ENCODE measurements at regions not wholly inside any gene's neighbourhood (a gene's known extent, or its start where the extent isn't known, plus 50 kb on each side); places are given as distances from the start of the nearest gene placed in this dataset.

- H3K27ac Mint-ChIP-seq = no peak overlapping the region
- no peaks in the 10 kb centered on the region for H3K9me3 Mint-ChIP-seq
- H3K4me3 Mint-ChIP-seq = no peak overlapping the region
- no peak for TF ChIP-seq CTCF (conservative IDR thresholded peaks at IDR 0.05)
- H3K27me3 Mint-ChIP-seq = no peaks in the 10 kb centered on the region
- no peak for DNase-seq (ENCODE audit: extremely low spot score, unreplicated experiment)
- no peaks in the 10 kb centered on the region for H3K4me1 Mint-ChIP-seq (ENCODE audit: unreplicated experiment)
- no peaks in the 10 kb centered on the region for H3K36me3 Mint-ChIP-seq
Measured at GRCh38 chr4:175961604-175962003, 104.0 kb upstream of the WDR17 start.

DNA sequence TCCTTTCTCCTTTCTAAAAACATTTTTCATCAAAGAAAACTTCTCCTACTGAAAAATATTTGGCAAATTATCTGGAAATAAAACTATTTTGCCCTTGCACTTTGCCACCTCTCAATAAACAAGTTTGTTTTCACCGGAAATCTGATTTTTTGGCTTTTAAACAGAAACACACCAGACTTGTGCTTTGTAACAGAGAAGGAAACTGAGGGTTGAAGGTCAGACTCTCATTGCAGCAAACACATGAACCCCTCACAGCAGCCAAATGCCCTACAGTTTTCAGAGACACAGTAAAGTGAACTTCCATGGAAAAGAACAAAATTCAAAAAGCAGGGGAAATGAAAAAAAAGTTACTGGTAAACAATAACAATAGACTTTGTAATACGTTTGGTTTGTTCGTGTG, 95.6 kb upstream of the WDR17 start:
- no peak for TF ChIP-seq CTCF (conservative IDR thresholded peaks at IDR 0.05)
- Mint-ChIP-seq H3K4me3 (no peak overlapping the region), H3K27ac (no peak overlapping the region), H3K9me3 (no peaks in the 10 kb centered on the region), H3K27me3 (peaks cover 2% of the 10 kb centered on the region), H3K36me3 (no peaks in the 10 kb centered on the region), H3K4me1 (ENCODE audit: unreplicated experiment) (no peaks in the 10 kb centered on the region)
- DNase-seq (ENCODE audit: extremely low spot score, unreplicated experiment) = no peak

DNA sequence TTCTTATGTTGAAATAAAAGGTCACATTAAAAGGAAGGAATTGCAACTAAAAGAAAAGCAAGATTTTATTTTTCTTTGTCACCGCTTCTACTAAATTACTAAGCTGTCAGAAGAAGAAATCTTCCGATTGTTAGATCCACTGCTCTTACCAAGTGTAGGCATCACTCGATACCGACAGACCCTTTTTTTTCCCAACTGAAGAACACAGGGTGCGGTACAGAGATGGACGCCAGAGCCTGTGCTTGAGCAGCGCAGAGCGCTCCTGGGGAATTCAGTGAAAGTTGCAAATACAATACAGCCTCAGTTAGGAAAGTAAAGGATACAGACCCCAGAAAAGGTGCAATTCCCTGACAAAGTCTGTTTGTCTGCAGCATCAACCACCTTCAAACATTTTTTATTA, 94.9 kb upstream of the WDR17 start:
- no peak for TF ChIP-seq CTCF (conservative IDR thresholded peaks at IDR 0.05)
- Mint-ChIP-seq H3K27me3 (peaks cover 2% of the 10 kb centered on the region), H3K4me1 (ENCODE audit: unreplicated experiment) (no peaks in the 10 kb centered on the region), H3K36me3 (no peaks in the 10 kb centered on the region), H3K9me3 (no peaks in the 10 kb centered on the region), H3K27ac (no peak overlapping the region), H3K4me3 (no peak overlapping the region)
- no peak for DNase-seq (ENCODE audit: extremely low spot score, unreplicated experiment)

DNA sequence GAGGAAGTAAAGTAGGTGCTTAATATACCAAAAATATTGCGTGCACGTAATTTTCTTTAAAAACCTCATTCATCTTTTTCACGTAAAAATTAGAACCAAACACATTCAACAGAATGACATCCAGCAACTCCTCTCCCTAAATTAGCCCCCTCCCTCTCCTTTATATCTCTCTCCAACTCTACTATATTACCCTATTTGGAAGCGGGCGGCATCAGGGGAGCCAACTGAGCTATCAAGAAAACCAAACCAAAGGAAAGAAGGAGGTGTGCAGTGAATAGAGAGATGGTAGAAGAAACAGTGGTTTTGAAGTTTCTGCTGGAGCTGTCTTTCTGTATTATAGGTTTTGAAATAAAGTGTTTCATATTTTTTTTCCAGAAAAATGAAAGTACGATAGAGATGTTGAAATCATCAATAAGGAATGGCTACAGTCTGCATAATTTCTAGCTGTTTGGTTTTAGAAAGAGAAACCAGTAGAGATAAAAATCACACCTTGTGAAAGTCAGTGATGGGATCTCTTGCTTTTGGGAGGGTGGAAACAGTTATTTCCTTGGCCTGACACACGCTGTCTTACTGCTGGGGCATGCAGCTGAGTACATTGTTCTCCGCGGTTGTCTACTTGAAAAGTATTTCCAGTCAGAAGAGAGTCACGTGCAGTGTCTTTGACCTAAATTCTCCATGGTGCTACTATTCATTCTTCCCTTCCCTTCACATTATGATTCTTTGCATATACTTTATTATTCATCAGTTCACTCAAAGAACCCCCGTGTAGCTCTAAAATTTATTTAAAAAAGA, 94.1 kb upstream of the WDR17 start:
- no peak overlapping the region for H3K27ac Mint-ChIP-seq
- peaks cover 2% of the 10 kb centered on the region for H3K27me3 Mint-ChIP-seq
- no peak overlapping the region for H3K4me3 Mint-ChIP-seq
- no peaks in the 10 kb centered on the region for H3K4me1 Mint-ChIP-seq (ENCODE audit: unreplicated experiment)
- H3K36me3 Mint-ChIP-seq = no peaks in the 10 kb centered on the region
- DNase-seq (ENCODE audit: extremely low spot score, unreplicated experiment) = no peak
- TF ChIP-seq CTCF (conservative IDR thresholded peaks at IDR 0.05) = no peak
- no peaks in the 10 kb centered on the region for H3K9me3 Mint-ChIP-seq

DNA sequence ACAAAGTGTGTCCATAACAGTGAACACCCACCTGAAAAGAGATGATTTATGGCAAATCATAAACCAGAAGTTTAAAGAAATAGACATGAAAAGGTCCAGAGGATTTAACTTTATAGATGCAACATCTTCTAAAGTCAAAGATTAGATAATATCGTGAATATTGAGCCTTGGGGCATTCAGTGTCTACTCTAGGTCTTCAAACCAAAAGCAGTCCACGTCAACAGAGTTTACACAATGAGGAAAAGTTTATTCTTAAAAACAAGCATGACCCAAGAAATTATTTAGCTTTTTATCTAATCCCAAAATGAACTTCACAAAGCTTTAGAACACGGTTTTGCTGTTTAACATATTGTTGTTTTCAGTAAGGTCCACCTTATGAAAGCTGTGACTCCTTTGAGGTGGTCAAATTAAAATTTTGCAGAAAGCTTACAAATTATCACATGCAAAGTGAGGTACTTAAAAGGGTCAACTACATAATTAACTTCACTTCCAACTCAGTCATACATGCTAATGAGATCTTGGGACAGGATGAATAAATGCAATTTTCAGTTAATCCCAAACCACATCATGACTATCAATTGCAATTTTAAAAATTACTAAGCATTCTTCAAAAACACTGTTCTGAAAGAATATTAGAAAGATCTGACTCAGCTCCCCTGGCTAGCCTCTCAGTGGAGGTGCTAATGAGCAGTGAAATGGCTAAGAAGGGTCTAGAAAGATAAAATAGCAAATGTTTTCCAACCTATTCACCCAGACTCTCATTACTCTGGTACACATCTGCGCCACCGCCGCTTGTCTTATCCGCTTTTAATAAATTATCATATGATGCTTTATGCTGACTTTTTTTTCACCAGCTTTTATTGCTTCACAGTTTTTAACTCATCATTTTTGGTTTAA, 92.4 kb upstream of the WDR17 start:
- no peak for TF ChIP-seq CTCF (conservative IDR thresholded peaks at IDR 0.05)
- peaks cover 3% of the 10 kb centered on the region for H3K9me3 Mint-ChIP-seq
- no peak overlapping the region for H3K27ac Mint-ChIP-seq
- DNase-seq (ENCODE audit: extremely low spot score, unreplicated experiment) = no peak
- H3K36me3 Mint-ChIP-seq = no peaks in the 10 kb centered on the region
- H3K27me3 Mint-ChIP-seq = peaks cover 2% of the 10 kb centered on the region
- no peak overlapping the region for H3K4me3 Mint-ChIP-seq
- H3K4me1 Mint-ChIP-seq (ENCODE audit: unreplicated experiment) = no peaks in the 10 kb centered on the region
